GM18867 (cell line): ENCODE measurements at regions not wholly inside any gene's neighbourhood (a gene's known extent, or its start where the extent isn't known, plus 50 kb on each side); places are given as distances from the start of the nearest gene placed in this dataset.

ENCODE experiments used
- ATAC-seq: cut with Tn5 transposase; IDR thresholded peaks from one replicate; pipeline ENCODE4 v1.9.1; 2021; ENCODE audit warnings: mild to moderate bottlenecking, moderate library complexity; ENCODE audit not compliant: unreplicated experiment

GRCh38 chr12:97082029-97082428 is 175.0 kb downstream of the NEDD1 start:
- ATAC-seq, result no peak

- no peak for ATAC-seq
Observed at GRCh38 chr12:97093187-97093683, 186.2 kb downstream of the NEDD1 start.

GRCh38 chr12:97097734-97098133 is 190.7 kb downstream of the NEDD1 start:
- ATAC-seq, result no peak

- no peak for ATAC-seq
Observed at GRCh38 chr12:97109441-97109840, 202.4 kb downstream of the NEDD1 start.

GRCh38 chr12:97112136-97112535 is 205.1 kb downstream of the NEDD1 start:
- ATAC-seq, result no peak

- ATAC-seq, result no peak
Observed at GRCh38 chr12:97118796-97119375, 211.8 kb downstream of the NEDD1 start.

GRCh38 chr12:97127061-97127460 is 220.0 kb downstream of the NEDD1 start:
- no peak for ATAC-seq

- no peak for ATAC-seq
Observed at GRCh38 chr12:97131220-97131981, 224.3 kb downstream of the NEDD1 start.

GRCh38 chr12:97132270-97132669 is 225.2 kb downstream of the NEDD1 start:
- no peak for ATAC-seq

- no peak for ATAC-seq
Observed at GRCh38 chr12:97134495-97134894, 227.4 kb downstream of the NEDD1 start.

GRCh38 chr12:97140355-97140754 is 233.3 kb downstream of the NEDD1 start:
- ATAC-seq, result no peak

- no peak for ATAC-seq
Observed at GRCh38 chr12:97142737-97143410, 235.8 kb downstream of the NEDD1 start.

GRCh38 chr12:97148941-97149559 is 242.0 kb downstream of the NEDD1 start:
- ATAC-seq, result peak; percentile 99

GRCh38 chr12:97151481-97151880 is 244.4 kb downstream of the NEDD1 start:
- no peak for ATAC-seq

GRCh38 chr12:97159377-97159776 is 252.3 kb downstream of the NEDD1 start:
- no peak for ATAC-seq

- ATAC-seq, result no peak
Observed at GRCh38 chr12:97160277-97160676, 253.2 kb downstream of the NEDD1 start.

GRCh38 chr12:97162173-97162572 is 255.1 kb downstream of the NEDD1 start:
- no peak for ATAC-seq

- no peak for ATAC-seq
Observed at GRCh38 chr12:97164936-97165335, 257.9 kb downstream of the NEDD1 start.

GRCh38 chr12:97167598-97167997 is 260.5 kb downstream of the NEDD1 start:
- ATAC-seq, result no peak

GRCh38 chr12:97168804-97169203 is 261.7 kb downstream of the NEDD1 start:
- no peak for ATAC-seq

GRCh38 chr12:97169889-97170567 is 263.0 kb downstream of the NEDD1 start:
- ATAC-seq, result no peak
